Liver (tissue), 8 donors: ENCODE measurements at regions not wholly inside any gene's neighbourhood (a gene's known extent, or its start where the extent isn't known, plus 50 kb on each side); places are given as distances from the start of the nearest gene placed in this dataset.

Experiments
- DNase-seq: peaks from one replicate; pipeline ENCODE4 v3.0.0-alpha.2; 2017; ENCODE audit warnings: low spot score
- H3K27ac ChIP-seq, 2 donors: one replicate each; pipeline ENCODE4 v1.7.0; 2013; ENCODE audit warnings: inconsistent platforms in 2 of 2, low read length in 2 of 2, control low read depth in 1 of 2, low read depth in 1 of 2, mild to moderate bottlenecking in 1 of 2
- H3K27me3 ChIP-seq, 4 donors: one replicate each; pipeline versions ENCODE4 v1.6.1 to v1.7.0; 2013; ENCODE audit warnings: low read length in 3 of 4, inconsistent platforms in 1 of 4, mild to moderate bottlenecking in 1 of 4, moderate library complexity in 1 of 4; ENCODE audit not compliant: control insufficient read depth in 4 of 4, insufficient read depth in 4 of 4
- H3K36me3 ChIP-seq, 4 donors: one replicate each; pipeline versions ENCODE4 v1.6.1 to v1.7.0; 2013; ENCODE audit warnings: low read length in 3 of 4, mild to moderate bottlenecking in 3 of 4, low read depth in 1 of 4, moderate library complexity in 1 of 4; ENCODE audit not compliant: control insufficient read depth in 4 of 4, insufficient read depth in 3 of 4
- H3K4me1 ChIP-seq, 4 donors: one replicate each; pipeline versions ENCODE4 v1.6.1 to v1.7.0; 2013; ENCODE audit warnings: low read length in 3 of 4, mild to moderate bottlenecking in 3 of 4, moderate library complexity in 1 of 4; ENCODE audit not compliant: control insufficient read depth in 4 of 4, insufficient read depth in 4 of 4
- H3K4me3 ChIP-seq, 3 donors: one replicate each; pipeline versions ENCODE4 v1.6.1 to v1.7.0; 2013; ENCODE audit warnings: low read length in 3 of 3, control low read depth in 1 of 3, low read depth in 1 of 3, mild to moderate bottlenecking in 1 of 3
- H3K9ac ChIP-seq, 2 donors: one replicate each; pipeline ENCODE4 v1.7.0; 2013; ENCODE audit warnings: low read length in 2 of 2, mild to moderate bottlenecking in 2 of 2, moderate library complexity in 2 of 2, control low read depth in 1 of 2, low read depth in 1 of 2
- H3K9me3 ChIP-seq, 4 donors: one replicate each; pipeline versions ENCODE4 v1.6.1 to v1.7.0; 2013; ENCODE audit warnings: low read length in 3 of 4; ENCODE audit not compliant: control insufficient read depth in 4 of 4
- EGR1 ChIP-seq, 2 donors: IDR thresholded peaks; 2 replicates each; pipeline ENCODE4 v1.6.1; 2016 to 2018; ENCODE audit warnings: antibody characterized with exemption in 2 of 2, low read depth in 2 of 2
- FOXA1 ChIP-seq: IDR thresholded peaks from 2 replicates; pipeline ENCODE4 v1.6.1; 2016; ENCODE audit warnings: antibody characterized with exemption
- FOXA2 ChIP-seq: IDR thresholded peaks from 2 replicates; pipeline ENCODE4 v1.6.1; 2016; ENCODE audit warnings: antibody characterized with exemption
- HNF4A ChIP-seq, 2 donors: conservative IDR thresholded peaks; 2 replicates each; pipeline ENCODE4 v1.6.1; 2016; ENCODE audit warnings: antibody characterized with exemption in 2 of 2, mild to moderate bottlenecking in 2 of 2
- HNF4G ChIP-seq: IDR thresholded peaks from 2 replicates; pipeline ENCODE4 v1.6.1; 2016; ENCODE audit warnings: antibody characterized with exemption
- JUND ChIP-seq, 2 donors: IDR thresholded peaks; 2 replicates each; pipeline ENCODE4 v1.6.1; 2016; ENCODE audit warnings: antibody characterized with exemption in 2 of 2
- NR2F2 ChIP-seq: IDR thresholded peaks from 2 replicates; pipeline ENCODE4 v1.6.1; 2016; ENCODE audit warnings: antibody characterized with exemption
- RAD21 ChIP-seq, 2 donors: IDR thresholded peaks; 2 replicates each; pipeline ENCODE4 v1.6.1; 2016; ENCODE audit warnings: antibody characterized with exemption in 2 of 2, mild to moderate bottlenecking in 2 of 2
- RXRA ChIP-seq, 2 donors: IDR thresholded peaks; 2 replicates each; pipeline ENCODE4 v1.6.1; 2017 to 2018; ENCODE audit warnings: antibody characterized with exemption in 2 of 2, mild to moderate bottlenecking in 1 of 2
- TAF1 ChIP-seq: conservative IDR thresholded peaks from 2 replicates; pipeline ENCODE4 v1.6.1; 2016; ENCODE audit warnings: antibody characterized with exemption, mild to moderate bottlenecking
- YY1 ChIP-seq: IDR thresholded peaks from 2 replicates; pipeline ENCODE4 v1.6.1; 2016; ENCODE audit warnings: antibody characterized with exemption, mild to moderate bottlenecking
- WGBS: extraction: QIAGEN DNeasy Blood & Tissue Kit; methylation state at CpG from one replicate; pipeline ENCODE4 v1.1.7; 2013; 5-methylcytosine and 5-hydroxymethylcytosine counted together
- TF ChIP-seq, protein P1 (sequence below): IDR thresholded peaks from 2 replicates; pipeline ENCODE4 v1.6.1; 2016; ENCODE audit warnings: antibody characterized with exemption
- TF ChIP-seq, protein P2 (sequence below): IDR thresholded peaks from 2 replicates; pipeline ENCODE4 v1.6.1; 2016; ENCODE audit warnings: antibody characterized with exemption
- TF ChIP-seq, protein P3 (sequence below): fragments of 150-350 bp; IDR thresholded peaks from 2 replicates; pipeline ENCODE4 v1.5.1; 2017; ENCODE audit warnings: improper control_type of control experiment, low read depth, low read length; ENCODE audit not compliant: missing input control
- TF ChIP-seq, protein P4 (sequence below): IDR thresholded peaks from 2 replicates; pipeline ENCODE4 v1.6.1; 2016; ENCODE audit warnings: antibody characterized with exemption, mild to moderate bottlenecking
- TF ChIP-seq, protein P5 (sequence below): IDR thresholded peaks from 2 replicates; pipeline ENCODE4 v1.6.1; 2016; ENCODE audit warnings: antibody characterized with exemption
- donor health status: healthy.
- donor health status: healthy.
- donor health status: healthy.
- donor health status: healthy.
- donor health status: healthy.

DNA sequence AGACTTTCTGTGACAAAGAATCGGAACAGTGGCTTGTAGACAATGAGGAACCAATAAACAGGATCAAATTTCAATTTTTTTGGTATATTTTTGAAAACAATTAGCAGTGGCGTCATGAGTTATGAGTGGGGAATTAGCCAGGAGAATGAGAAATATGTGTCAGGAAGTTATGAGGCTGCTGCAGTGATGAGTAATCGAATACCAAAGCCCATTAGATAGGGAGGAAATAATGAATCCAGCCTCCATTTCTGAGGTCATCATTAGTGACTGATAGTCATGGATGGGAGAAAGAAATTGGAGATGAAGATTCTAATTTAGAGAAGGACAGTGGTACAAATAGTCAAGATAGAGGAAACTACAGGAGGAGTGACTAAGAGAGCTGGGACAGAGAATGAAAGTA, 673.1 kb upstream of the VRK2 start:
- H3K27me3 ChIP-seq = no peaks in the 10 kb centered on the region
- TF ChIP-seq, protein P1, sequence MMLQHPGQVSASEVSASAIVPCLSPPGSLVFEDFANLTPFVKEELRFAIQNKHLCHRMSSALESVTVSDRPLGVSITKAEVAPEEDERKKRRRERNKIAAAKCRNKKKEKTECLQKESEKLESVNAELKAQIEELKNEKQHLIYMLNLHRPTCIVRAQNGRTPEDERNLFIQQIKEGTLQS = no peak
- TF ChIP-seq TAF1 (no peak), JUND (IDR thresholded peaks at IDR 0.05) (no peak), RXRA (IDR thresholded peaks at IDR 0.05) (no peak), EGR1 (IDR thresholded peaks at IDR 0.05; ENCODE audit: low read depth in 2 of 2) (no peak), NR2F2 (no peak), HNF4A (conservative IDR thresholded peaks at IDR 0.05) (no peak), HNF4G (no peak), FOXA2 (no peak), YY1 (no peak), FOXA1 (no peak)
- TF ChIP-seq, protein P2, sequence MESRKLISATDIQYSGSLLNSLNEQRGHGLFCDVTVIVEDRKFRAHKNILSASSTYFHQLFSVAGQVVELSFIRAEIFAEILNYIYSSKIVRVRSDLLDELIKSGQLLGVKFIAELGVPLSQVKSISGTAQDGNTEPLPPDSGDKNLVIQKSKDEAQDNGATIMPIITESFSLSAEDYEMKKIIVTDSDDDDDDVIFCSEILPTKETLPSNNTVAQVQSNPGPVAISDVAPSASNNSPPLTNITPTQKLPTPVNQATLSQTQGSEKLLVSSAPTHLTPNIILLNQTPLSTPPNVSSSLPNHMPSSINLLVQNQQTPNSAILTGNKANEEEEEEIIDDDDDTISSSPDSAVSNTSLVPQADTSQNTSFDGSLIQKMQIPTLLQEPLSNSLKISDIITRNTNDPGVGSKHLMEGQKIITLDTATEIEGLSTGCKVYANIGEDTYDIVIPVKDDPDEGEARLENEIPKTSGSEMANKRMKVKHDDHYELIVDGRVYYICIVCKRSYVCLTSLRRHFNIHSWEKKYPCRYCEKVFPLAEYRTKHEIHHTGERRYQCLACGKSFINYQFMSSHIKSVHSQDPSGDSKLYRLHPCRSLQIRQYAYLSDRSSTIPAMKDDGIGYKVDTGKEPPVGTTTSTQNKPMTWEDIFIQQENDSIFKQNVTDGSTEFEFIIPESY = no peak
- TF ChIP-seq, protein P3, sequence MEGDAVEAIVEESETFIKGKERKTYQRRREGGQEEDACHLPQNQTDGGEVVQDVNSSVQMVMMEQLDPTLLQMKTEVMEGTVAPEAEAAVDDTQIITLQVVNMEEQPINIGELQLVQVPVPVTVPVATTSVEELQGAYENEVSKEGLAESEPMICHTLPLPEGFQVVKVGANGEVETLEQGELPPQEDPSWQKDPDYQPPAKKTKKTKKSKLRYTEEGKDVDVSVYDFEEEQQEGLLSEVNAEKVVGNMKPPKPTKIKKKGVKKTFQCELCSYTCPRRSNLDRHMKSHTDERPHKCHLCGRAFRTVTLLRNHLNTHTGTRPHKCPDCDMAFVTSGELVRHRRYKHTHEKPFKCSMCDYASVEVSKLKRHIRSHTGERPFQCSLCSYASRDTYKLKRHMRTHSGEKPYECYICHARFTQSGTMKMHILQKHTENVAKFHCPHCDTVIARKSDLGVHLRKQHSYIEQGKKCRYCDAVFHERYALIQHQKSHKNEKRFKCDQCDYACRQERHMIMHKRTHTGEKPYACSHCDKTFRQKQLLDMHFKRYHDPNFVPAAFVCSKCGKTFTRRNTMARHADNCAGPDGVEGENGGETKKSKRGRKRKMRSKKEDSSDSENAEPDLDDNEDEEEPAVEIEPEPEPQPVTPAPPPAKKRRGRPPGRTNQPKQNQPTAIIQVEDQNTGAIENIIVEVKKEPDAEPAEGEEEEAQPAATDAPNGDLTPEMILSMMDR = no peak
- TF ChIP-seq, protein P4, sequence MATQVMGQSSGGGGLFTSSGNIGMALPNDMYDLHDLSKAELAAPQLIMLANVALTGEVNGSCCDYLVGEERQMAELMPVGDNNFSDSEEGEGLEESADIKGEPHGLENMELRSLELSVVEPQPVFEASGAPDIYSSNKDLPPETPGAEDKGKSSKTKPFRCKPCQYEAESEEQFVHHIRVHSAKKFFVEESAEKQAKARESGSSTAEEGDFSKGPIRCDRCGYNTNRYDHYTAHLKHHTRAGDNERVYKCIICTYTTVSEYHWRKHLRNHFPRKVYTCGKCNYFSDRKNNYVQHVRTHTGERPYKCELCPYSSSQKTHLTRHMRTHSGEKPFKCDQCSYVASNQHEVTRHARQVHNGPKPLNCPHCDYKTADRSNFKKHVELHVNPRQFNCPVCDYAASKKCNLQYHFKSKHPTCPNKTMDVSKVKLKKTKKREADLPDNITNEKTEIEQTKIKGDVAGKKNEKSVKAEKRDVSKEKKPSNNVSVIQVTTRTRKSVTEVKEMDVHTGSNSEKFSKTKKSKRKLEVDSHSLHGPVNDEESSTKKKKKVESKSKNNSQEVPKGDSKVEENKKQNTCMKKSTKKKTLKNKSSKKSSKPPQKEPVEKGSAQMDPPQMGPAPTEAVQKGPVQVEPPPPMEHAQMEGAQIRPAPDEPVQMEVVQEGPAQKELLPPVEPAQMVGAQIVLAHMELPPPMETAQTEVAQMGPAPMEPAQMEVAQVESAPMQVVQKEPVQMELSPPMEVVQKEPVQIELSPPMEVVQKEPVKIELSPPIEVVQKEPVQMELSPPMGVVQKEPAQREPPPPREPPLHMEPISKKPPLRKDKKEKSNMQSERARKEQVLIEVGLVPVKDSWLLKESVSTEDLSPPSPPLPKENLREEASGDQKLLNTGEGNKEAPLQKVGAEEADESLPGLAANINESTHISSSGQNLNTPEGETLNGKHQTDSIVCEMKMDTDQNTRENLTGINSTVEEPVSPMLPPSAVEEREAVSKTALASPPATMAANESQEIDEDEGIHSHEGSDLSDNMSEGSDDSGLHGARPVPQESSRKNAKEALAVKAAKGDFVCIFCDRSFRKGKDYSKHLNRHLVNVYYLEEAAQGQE = no peak
- TF ChIP-seq, protein P5, sequence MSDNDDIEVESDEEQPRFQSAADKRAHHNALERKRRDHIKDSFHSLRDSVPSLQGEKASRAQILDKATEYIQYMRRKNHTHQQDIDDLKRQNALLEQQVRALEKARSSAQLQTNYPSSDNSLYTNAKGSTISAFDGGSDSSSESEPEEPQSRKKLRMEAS = no peak
- H3K9me3 ChIP-seq = no peaks in the 10 kb centered on the region
- H3K4me3 ChIP-seq = no peak overlapping the region
- no peak overlapping the region for H3K9ac ChIP-seq
- H3K36me3 ChIP-seq = no peaks in the 10 kb centered on the region
- no peak overlapping the region for H3K27ac ChIP-seq
- DNase-seq = no peak
- H3K4me1 ChIP-seq = no peaks in the 10 kb centered on the region
- 79% methylated on average over 3 of the region's 3 CpGs for WGBS

DNA sequence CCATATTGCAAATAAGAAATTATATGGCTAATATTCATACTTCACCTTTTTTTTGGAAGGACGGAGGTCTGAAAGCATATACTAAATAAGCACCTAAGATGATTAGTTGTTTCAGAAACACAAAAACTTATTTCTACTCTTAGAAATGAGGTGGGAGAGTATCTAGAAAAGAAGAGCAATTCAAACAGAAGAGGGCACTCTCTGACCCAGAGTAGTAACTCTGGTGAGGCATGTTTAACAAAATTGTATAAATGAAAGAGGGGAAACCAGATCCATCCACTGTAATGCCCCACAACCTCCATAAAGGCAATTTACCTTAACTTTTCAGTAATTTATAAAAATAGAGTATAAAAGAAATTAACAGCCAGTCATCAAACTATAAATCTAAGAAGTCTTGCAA, 669.6 kb upstream of the VRK2 start:
- no peaks in the 10 kb centered on the region for H3K9me3 ChIP-seq
- no peak for DNase-seq
- 34% methylated on average over 1 of the region's 1 CpG for WGBS

More for the DNA sequence above, 669.6 kb upstream of the VRK2 start:
- Histone ChIP-seq H3K27me3 (no peaks in the 10 kb centered on the region), H3K4me3 (no peak overlapping the region), H3K27ac (no peak overlapping the region), H3K4me1 (no peaks in the 10 kb centered on the region), H3K9ac (no peak overlapping the region), H3K36me3 (no peaks in the 10 kb centered on the region)
- TF ChIP-seq RAD21 (IDR thresholded peaks at IDR 0.05) = peak in 1 of 2 donors; percentile 12
- no peak for TF ChIP-seq YY1
- TF ChIP-seq JUND (IDR thresholded peaks at IDR 0.05) = no peak
